ENCODE measurements at regions not wholly inside any gene's neighbourhood (a gene's known extent, or its start where the extent isn't known, plus 50 kb on each side); places are given as distances from the start of the nearest gene placed in this dataset.
"Not testable (repeated sequence)": the region's sequence is repeated elsewhere in the genome, so short reads cannot be mapped to it uniquely, and the experiment has no call there.

DNA sequence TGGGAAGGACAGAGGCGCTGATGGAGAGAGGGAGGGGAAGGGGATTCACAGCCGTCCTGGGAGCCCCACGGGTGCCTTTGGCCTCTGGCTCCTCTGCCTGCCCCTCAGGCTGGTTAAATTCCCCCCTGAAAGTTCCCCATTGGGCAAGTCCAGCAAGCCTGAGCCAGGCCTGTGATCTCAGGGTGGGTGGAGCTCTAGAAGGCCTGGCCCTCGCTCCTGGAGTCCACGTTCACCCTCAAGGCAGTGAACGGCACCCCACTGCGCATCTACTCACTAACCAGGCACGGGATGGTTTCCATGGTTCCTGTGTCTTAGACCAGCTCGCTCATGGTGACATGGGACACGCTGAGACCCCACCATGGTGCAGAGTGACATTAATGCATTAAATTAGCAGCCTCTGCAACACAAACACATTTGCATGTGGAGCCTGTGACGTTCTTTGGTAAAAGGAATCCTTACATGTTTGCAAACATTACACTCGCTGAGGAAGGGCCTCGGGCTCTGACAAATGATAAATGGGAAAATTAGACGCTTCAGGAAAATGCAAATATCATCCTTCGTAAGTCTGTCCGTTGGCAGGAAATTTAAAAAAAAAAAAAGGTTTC lies 452.7 kb downstream of the PREX1 start:
- no peak for DNase-seq

DNA sequence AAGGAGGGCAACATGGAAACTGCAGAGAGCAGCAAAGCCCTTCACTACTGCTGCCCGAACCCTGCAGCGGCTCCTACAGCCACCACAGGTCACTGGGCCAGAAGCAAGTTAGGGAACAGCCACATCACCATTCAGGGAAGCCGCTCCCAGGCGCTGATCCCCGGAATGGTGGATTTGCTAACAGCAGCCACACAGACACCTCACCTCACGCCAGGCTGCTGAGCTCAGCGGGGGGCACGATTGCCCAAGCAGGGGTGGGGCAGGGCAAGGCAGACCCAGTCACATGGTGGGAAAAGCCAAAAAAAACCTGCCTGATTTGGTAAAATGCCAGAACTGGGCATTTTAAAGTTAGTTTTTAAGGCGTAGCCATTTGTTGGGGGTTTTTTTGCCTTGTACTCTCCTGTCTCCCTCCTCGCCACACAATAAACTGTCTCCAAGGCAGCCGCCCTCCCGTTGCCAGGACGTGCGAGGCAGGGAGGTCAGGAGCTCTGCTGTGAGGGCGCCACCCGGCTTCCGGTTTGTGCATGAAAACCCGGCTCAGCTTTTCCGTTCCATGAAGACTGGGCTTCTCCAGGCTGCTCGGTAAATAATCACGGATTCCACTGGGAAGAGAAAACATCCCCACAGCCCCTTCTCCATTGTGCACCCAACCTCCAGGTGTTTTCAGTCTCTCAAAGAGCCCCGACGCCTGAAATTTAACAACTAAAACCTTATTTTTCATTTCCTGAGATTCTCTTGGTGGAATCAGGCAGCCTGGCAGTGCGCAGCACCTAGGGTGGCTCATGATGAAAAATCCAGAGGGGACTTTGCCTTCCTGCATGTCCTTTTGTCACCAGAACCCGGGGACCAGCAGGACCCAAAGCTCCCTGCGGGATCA lies 453.5 kb downstream of the PREX1 start:
- not testable (repeated sequence) for DNase-seq

DNA sequence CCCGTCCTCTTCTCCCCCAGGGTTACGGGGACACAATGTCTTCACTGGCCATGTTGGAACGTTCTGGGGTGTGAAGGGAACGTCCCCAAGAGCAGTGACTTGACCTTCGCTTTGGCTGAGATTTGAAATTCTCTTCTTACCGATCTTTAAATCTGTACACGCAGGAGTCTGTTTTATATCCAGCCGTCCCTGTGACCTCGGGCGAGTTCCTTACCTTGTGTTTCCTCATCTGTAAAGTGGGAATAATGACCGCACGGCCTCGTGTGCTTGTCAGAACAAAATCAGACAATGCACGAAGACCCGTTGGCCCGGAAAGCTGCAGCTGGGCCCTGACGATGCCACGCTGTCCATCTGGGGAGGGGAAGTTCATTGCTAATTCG lies 454.3 kb downstream of the PREX1 start:
- DNase-seq = no peak

DNA sequence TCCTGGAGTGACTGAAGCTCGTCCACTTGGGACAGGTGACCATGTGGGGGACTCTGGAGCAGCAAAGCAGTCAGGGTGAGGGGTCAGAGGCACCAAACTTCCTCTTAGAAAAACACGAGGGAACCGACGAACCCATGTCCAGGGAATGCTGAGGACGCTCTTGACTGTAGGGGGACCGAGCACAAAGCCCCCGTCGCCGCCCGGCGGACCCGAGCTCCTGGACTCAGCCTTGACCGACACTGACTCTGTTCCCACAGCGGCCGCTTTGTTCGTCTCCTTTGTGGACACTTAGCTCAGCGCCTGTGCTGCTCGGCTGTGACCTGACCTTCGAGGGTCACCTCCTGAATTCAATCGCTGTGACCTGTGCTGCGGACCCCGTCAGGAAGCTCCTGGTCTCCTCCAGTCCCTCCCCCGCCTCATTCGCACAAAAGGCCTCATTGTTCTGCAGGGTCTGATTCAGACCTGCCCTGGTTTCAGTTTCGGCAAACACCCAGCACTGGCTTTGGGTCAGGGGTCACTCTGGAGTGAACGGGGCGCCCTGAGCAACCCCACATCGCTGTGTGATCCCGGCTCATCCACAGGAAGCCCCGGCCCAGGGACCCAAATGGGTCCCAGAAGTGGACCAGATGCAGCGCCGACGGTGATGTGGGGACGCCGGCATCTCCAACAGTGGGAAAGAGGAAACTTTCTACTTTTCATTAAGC lies 454.8 kb downstream of the PREX1 start:
- DNase-seq = not testable (repeated sequence)

DNA sequence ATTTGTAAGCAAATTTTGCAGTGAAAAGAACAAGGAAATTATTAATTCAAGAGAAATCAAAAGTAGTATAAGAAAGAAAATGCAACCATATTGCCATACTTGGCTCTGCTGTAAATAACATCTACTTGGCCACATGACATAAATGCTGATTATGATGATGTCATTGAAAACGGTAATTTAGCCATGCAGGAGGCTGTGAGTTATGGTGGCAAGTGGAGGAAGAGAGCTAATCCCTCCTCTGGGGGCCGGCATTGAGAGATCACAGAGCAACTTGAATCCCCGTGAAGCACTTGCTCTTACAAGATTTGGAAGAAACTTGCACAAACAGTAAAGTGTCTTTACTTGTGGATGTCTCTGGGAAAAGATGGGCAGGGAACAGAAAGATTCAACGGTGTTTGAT lies 456.6 kb downstream of the PREX1 start:
- no peak for DNase-seq

DNA sequence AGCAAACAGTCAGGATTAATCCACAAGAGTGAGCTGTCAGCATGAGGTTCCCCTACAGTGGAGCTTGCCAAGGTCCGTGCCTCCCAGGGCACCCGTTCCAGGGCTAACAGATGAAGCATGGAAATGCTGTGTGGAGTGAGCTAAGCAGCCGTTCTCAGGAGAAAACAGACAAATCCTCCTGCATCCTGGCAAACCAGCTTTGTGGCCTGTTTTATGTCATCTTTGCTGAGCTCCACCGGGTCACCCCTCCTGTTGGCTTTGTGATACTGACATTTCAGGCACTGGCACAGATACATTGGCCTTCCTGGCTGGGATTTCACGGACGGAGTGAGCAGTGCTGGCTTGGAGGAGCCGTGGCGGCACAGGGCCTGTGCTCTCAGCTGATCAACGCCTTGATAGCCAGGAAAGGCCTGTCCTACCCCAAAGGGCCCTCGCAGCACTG lies 459.2 kb downstream of the PREX1 start:
- DNase-seq = not testable (repeated sequence)

DNA sequence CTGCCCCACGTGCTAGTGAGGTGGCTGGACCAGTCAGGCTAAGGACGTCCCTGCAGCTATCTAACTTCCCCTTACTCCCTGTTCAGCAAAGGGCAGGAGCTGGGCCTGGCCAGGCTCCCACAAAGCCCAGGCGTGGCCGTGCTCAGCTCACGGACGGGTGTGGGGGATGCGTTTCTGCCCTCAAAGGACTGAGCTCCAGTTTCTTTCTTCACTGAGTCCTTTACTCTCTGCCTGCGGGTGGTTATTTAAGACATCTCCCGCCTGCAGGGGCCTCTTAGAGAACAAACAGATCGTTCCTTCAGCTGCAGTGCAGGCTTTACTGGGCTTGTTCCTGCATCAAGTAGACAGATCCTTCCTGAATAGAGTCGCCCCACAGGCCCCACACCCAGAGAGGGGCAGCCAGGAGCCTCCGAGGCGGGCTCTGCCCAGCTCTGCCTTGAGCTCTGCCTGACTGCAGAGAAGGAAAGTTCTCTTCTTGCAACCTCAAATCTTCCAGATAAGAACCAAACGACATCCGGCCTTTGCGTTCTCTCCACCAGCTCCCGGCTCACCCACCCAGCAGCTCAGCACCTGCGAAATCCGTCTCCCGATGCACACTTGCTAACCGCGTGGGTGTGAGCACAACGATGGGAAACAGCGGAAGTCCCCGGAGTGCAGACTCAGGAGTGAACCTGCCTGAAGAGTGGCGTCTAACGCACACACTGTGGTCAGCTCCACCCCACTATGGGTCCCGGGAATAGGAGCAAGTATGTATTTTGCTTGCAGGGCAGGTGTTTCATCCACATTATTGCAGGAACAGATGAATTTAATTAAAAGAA lies 460.0 kb downstream of the PREX1 start:
- DNase-seq = not testable (repeated sequence)

DNA sequence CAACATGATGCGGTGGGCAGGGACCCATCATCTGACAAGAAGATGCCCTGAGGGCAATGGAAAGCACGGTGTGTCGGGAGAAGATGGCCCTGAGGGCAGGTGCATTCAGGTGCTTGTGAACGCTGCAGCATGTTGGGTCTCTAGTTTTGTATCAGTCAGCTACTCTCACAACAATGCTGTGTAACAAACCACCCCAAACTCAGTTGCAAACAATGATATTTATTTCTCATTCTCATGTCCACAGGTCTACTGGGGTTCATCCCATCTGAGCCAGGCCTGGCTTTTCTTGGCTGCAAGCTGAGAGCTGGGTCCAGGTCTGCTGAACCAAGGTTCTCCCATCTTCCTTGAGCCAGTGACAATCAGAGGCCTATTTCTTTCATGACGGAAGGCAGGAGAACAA lies 461.6 kb downstream of the PREX1 start:
- no peak for DNase-seq

DNA sequence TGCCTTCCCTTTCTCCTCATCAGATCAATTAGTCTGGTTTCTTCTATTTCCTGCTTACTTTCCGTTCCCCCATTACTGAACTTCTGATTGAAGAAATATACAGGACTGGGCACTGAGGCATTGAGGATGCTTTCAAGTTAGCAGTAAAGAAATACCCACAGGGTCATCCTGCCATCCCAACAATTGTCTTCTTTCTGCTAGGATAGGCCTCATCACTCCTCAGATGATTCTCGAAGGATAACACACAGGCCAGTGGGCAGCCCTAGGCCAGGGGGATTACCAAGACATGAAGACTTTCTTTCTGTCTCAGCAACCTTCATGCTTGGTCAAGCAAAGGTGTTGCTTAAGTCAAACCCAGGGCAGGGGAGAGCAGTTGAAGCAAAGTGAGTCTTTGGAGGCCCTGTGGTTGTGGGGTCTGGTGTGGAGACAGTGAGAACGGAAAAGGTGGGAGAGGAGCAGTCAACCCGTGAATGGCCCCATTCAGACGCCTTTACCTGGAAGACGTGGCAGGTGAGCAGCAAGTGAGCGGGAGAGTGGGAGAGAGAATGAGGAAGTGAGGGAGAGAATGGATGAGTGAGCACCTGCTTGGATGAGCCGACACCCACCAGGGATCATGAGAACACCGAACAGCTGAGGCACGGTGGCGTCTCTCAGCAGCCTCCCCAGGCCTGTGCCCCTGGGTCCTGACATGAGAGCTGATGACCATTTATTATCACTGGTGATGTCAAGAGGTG lies 462.9 kb downstream of the PREX1 start:
- DNase-seq = no peak

DNA sequence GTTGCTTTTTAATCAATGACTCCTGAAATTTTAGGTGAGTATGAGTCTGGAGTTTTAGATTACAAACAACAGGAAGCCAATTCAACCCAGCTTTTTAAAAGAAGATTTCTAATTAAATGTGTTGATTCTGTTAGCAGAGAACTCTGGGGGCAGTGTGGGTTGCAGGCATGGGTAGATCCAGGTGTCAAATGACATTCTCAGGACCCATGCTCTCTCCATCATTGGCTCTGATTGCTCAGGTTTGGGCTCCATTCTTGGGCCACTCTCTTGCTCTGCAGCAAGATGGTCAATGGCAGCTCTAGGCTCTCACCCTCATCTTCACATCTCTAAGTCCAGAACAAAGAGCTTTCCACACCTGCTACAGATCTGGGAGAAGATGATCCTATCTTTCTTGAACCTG lies 463.7 kb downstream of the PREX1 start:
- DNase-seq = no peak

DNA sequence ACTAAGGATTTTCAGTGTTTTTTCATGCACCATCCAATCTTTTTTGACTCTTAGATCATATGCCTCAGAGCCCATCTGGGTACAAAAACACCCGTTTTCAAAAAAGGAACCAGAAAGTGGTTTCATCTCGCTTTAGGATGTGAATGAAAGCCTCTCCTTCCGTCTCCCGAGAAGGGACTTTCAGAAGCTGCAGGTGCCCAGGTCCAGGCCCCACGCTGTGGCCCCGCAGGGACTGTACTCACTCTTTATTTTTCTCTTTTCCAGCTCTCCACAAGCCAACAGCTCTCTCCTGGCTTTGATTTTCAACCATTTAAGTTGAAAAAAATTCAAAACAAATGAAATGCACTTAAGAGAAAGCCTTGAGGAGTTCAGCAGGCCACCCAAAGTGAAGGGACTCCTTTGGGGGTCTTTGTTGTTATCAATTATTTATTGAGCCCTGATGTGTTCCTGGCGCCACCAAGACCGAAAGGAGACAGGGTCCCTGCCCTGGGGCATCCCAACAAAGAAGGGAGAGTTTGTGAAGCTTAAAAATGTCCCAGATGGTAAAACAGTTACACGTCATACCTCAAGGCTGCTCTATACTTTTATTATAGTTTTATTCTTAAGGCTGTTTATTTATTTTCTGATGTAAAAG lies 467.3 kb downstream of the PREX1 start:
- no peak for DNase-seq

DNA sequence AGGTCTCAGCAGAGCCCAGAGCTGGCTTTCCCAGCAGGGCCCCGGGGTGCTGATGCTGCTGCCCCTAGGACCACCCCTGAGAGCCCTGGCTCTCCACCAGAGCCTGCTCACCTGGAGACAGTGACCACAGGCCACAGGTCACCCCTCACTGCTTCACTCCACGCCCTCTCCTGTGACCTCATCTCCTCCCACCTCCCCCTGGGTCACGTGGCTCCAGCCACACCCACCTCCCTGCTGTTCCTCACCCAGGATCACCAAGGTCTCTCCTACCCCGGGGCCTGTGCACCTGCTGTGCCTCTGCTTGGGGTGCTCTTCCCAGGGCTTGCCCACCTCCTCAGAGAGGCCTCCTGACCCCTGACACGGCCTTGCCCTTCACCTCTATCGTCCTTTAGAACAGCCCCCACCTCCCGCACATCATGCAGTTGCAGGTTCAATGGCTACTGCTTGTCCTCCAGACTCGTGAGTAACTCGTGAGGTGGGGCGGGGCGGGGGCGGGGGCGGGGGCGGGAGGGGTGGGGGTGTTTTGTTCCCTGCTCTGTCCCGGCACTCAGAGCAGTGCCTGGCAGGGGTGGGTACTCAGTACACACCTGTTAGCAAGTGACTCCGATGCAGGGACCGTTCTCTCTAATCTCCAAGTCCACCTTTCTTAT lies 468.0 kb downstream of the PREX1 start:
- no peak for DNase-seq

DNA sequence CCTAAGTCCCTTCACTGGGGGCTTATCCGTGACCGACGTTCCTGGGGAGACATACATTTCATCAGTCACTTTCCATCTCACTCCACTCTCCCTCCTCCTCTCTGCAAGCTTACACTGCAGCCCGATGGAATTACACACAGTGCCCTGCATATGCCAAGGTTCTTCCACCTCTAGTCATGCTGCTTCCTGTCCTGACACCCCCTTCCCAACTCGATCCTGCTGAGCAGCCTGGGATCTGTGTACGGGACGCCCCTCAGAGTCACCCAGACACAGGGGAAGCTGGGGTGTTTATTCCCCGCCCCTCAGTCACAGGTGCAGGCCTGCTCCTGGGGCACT lies 468.8 kb downstream of the PREX1 start:
- not testable (repeated sequence) for DNase-seq

DNA sequence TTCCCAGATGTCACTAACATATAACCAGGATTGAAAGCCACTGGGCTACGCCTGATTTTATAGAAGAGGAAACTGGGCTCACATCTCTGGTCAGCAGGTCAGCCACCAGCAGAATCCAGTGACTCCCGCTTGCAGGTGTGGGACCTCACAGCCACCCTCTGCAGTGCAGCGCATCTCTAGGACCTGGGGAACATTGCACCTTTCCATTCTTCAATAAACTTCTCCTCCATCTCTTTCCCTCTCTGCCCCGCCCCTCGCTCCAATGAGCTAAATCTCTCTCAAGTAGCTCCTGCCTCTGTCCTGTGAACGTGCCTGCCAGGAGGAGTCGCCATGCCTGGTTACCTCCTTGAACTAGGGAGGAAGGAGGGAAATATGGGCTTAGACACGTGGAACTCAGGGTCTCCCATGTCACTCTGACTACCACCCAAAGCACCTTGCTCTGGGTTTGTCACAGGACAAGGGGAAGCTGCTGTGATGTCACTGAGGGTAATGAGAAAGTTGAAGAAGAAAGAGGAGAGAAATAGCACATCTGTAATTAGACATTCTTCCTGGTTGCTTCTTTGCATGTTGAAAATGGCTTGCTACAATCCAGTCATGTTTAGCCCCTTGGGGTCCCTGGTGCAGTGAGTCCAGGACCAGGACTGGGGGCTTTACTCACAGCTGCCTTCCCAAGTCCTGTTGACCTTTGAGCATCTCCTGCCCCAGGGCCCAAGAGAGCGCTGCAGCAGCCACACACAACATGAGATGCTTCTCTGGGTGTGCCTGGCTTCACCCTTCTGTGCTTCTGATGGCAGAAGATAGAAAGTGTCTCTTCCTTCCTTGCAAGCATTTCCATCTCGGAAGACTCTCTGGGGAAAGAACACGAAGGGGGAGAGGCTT lies 469.4 kb downstream of the PREX1 start:
- DNase-seq = no peak

DNA sequence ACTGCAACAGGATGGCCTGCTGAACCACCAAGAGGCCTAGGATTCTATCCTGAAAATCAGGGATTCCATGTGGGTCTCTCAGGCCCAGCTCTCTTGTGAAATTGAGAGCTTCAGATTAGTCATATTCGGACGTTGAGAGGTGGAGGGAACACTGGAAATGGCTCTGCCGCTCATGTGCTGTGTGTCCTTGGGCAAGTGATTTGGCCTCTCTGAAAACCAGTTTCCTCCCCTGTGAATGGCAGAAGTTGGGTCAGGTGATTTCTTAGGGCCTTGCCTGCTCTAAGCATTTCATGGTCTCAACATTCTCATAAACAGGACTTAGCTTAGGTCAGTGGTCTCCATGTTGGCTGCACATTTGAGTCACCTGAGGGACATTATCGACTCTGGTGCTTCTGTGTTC lies 470.1 kb downstream of the PREX1 start:
- no peak for DNase-seq

DNA sequence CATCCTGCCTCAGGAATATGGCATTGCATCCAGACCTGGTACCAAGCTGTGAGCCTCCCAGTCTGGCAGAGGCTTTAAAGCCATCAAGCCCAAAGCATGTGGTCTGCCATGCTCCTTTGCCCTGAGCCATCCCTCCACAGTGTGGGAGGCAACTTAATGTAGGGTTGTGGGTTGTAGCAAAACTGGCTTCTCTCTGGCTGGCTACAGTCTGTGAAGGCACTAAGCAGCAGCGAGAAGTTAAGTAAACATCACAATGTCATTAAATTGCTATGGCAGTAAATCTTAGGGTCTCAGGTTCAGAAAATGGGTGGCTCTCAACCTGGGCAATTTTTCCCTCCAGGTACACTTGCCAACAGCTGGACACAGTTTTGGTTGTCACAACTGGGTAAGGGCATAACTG lies 472.9 kb downstream of the PREX1 start:
- no peak for DNase-seq

DNA sequence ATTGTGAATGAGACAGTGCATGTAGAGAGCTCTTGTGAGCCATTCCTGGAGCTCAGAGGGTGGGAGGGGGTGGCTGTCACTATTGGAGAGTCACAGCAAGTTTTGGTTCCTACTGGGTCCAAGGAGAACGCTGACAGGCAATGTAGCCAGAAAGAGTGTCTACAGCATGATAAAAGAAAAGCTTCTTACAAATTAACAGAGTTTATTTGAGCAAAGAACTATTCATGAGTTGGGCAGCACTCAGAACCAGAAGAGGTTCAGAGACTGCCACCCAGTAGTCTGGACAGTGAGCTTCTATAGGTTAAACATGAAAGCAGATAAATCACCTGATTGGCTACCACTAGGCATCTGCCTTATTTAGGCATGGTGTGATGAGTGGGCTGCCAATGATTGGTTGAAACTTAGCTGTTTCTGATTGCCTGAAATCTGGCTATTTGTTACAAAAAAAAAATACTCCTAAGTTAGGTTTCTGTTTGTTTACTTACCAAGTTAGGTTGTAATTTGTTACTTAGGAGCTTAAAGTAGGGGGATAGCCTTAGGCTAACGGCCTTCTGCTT lies 473.4 kb downstream of the PREX1 start:
- no peak for DNase-seq

DNA sequence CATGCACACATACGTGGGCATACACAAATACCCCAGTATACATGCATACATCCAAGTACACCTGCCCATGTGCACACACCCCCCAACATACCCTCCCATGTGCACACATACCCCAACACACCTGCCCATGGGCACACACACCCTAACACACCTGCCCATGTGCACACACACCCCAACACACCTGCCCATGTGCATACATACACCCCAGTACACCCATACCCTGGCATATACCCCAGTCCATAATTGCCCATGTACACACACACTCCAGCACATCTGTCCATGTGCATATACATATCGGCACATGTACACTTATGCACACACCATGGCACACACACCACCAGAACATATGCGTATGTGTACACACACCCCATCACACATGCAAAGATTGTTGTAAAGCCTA lies 475.2 kb downstream of the PREX1 start:
- DNase-seq = no peak

DNA sequence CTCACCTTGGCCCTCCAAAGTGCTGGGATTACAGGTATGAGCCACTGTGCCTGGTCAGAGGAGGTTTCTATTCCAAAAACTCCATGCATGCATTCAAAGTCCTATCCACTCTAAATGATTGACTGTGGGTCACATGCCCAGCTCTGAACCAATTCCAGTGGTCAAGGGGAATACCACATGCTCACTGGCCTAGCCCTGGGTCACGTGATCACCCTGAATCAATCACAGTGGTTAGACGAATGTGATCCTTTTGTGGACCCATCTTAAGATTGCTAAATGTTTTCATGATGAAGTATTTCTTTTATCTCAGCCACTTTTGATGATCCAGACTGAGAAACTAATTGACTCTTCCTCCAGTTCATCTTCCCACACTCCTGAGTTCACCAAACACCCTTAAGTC lies 475.8 kb downstream of the PREX1 start:
- DNase-seq = no peak
